HepG2 (cell line): ENCODE measurements at regions not wholly inside any gene's neighbourhood (a gene's known extent, or its start where the extent isn't known, plus 50 kb on each side); places are given as distances from the start of the nearest gene placed in this dataset.

Experiments
- ATAC-seq: fragments of 200-7000 bp; cut with Tn5 transposase; 3 replicates; pipeline ENCODE4 v1.9.1; 2020; ENCODE audit warnings: mild to moderate bottlenecking, moderate library complexity
- BruUV-seq: library from RNA; stranded (reverse); fragments of 400-500 nt; replicated peaks from 2 replicates; lab custom pipeline; 2021; lab: Mats Ljungman, UMichigan
- CTCF ChIA-PET: fragments of 300-600 bp; formaldehyde crosslinking; extraction: SDS; loops from one replicate; lab custom pipeline; 2021; ENCODE audit warnings: low total read pairs, inconsistent platforms, low intra/inter-chr PET ratio; lab: Yijun Ruan, JAX
- POLR2A ChIA-PET: fragments of 350-600 bp; sonication (Branson Sonifier 250); formaldehyde crosslinking; loops from one replicate; lab custom pipeline; 2020; ENCODE audit warnings: antibody characterized with exemption, inconsistent platforms; lab: Yijun Ruan, JAX
- DNase-seq: peaks from one replicate; pipeline ENCODE4 v3.0.0-alpha.2; 2015; ENCODE audit warnings: low spot score
- FAIRE-seq: peaks from 3 replicates; lab custom pipeline; 2011; peaks lifted over from hg19 to GRCh38; lab: Jason Lieb, UNC
- H2AFZ ChIP-seq: one replicate; pipeline ENCODE4 v1.6.1; 2011; ENCODE audit warnings: low read length, inconsistent platforms
- H3K27ac ChIP-seq: fragments of 300-600 bp; 3 replicates; pipeline ENCODE4 v1.8.0; 2011; ENCODE audit warnings: mixed run types, mild to moderate bottlenecking, mixed read lengths, low read length, inconsistent platforms; ENCODE audit not compliant: insufficient read depth; ENCODE audit errors: extremely low read length
- H3K27me3 ChIP-seq, 2 experiments: fragments of 200-600 bp in 1 of 2; 2 replicates in 1 of 2; 3 replicates in 1 of 2; pipeline versions ENCODE4 v1.6.0 to v1.8.0; 2011; ENCODE audit warnings: low read length in 2 of 2, mild to moderate bottlenecking in 2 of 2, moderate library complexity in 2 of 2, inconsistent platforms in 1 of 2; ENCODE audit not compliant: insufficient read depth in 2 of 2, control insufficient read depth in 1 of 2
- H3K36me3 ChIP-seq, 2 experiments: fragments of 200-600 bp in 1 of 2; replicated peaks in 1 of 2; 2 replicates in 1 of 2; 3 replicates in 1 of 2; pipeline versions ENCODE4 v1.5.1 to v1.8.0; 2011; ENCODE audit warnings: low read length in 2 of 2, inconsistent platforms in 1 of 2; ENCODE audit not compliant: insufficient read depth in 2 of 2, control insufficient read depth in 1 of 2
- H3K4me1 ChIP-seq: 2 replicates; pipeline ENCODE4 v1.5.1; 2012; ENCODE audit warnings: low read length, inconsistent platforms; ENCODE audit not compliant: insufficient read depth
- H3K4me2 ChIP-seq: 2 replicates; pipeline ENCODE4 v1.6.0; 2011; ENCODE audit warnings: low read depth, low read length, inconsistent platforms
- H3K4me3 ChIP-seq, 3 experiments: fragments of 200-600 bp in 1 of 3; sonication (generic), shearing (Covaris generic) in 1 of 3; replicated peaks in 1 of 3; 2 replicates each; pipeline ENCODE4 v1.5.1; 2011 to 2016; ENCODE audit warnings: low read length in 3 of 3, inconsistent platforms in 2 of 3, low read depth in 2 of 3, mild to moderate bottlenecking in 2 of 3, control low read depth in 1 of 3, mixed read lengths in 1 of 3; ENCODE audit not compliant: insufficient read depth in 1 of 3
- H3K79me2 ChIP-seq: one replicate; pipeline ENCODE4 v1.6.1; 2011; ENCODE audit warnings: low read length, inconsistent platforms; ENCODE audit not compliant: insufficient read depth
- H3K9ac ChIP-seq: 2 replicates; pipeline ENCODE4 v1.6.0; 2011; ENCODE audit warnings: mild to moderate bottlenecking, low read depth, low read length, inconsistent platforms; ENCODE audit not compliant: insufficient read depth
- H3K9me3 ChIP-seq: 2 replicates; pipeline ENCODE4 v1.5.1; 2012; ENCODE audit warnings: mild to moderate bottlenecking, low read length
- H4K20me1 ChIP-seq: 2 replicates; pipeline ENCODE4 v1.6.0; 2011; ENCODE audit warnings: inconsistent platforms, mild to moderate bottlenecking, low read length, moderate library complexity; ENCODE audit not compliant: insufficient read depth
- ATF2 ChIP-seq: sonication (generic); formaldehyde crosslinking; IDR thresholded peaks from 2 replicates; pipeline ENCODE4 v1.4.0; 2020; ENCODE audit warnings: missing genetic modification reagents
- FOXK2 ChIP-seq: fragments of 450-650 bp; IDR thresholded peaks from 2 replicates; pipeline ENCODE4 v1.6.1; 2016
- FUBP1 ChIP-seq: sonication (generic); formaldehyde crosslinking; IDR thresholded peaks from 2 replicates; pipeline ENCODE4 v1.5.1; 2020; ENCODE audit warnings: missing genetic modification reagents, mild to moderate bottlenecking, borderline replicate concordance
- HDAC6 ChIP-seq: fragments of 200-600 bp; sonication (generic); IDR thresholded peaks from 2 replicates; pipeline ENCODE4 v1.7.0; 2017; ENCODE audit warnings: mild to moderate bottlenecking, antibody characterized with exemption, low read length, low read depth
- KLF16 ChIP-seq, 2 experiments: sonication (generic) in 1 of 2; formaldehyde crosslinking in 1 of 2; IDR thresholded peaks; 2 replicates each; pipeline versions ENCODE4 v1.6.1 to v1.8.0; 2016 to 2023; ENCODE audit warnings: missing genetic modification reagents in 2 of 2, missing compliant biosample characterization in 1 of 2
- LRRFIP1 ChIP-seq: sonication (generic); formaldehyde crosslinking; conservative IDR thresholded peaks from 2 replicates; pipeline ENCODE4 v1.4.0; 2020; ENCODE audit warnings: missing genetic modification reagents
- TAF1 ChIP-seq: sonication (generic); formaldehyde crosslinking; IDR thresholded peaks from 2 replicates; pipeline ENCODE4 v1.4.0; 2020; ENCODE audit warnings: missing genetic modification reagents
- ZFP62 ChIP-seq: sonication (generic); formaldehyde crosslinking; IDR thresholded peaks from 2 replicates; pipeline ENCODE4 v1.4.0; 2020; ENCODE audit warnings: missing genetic modification reagents
- ZFX ChIP-seq: sonication (generic); formaldehyde crosslinking; IDR thresholded peaks from 2 replicates; pipeline ENCODE4 v1.4.0; 2020; ENCODE audit warnings: mild to moderate bottlenecking, low read depth, missing genetic modification reagents, moderate library complexity
- ZNF501 ChIP-seq: sonication (generic); formaldehyde crosslinking; IDR thresholded peaks from 2 replicates; pipeline ENCODE4 v1.5.1; 2020; ENCODE audit warnings: mild to moderate bottlenecking, moderate library complexity, missing genetic modification reagents
- ZNF691 ChIP-seq: sonication (generic); formaldehyde crosslinking; IDR thresholded peaks from 2 replicates; pipeline ENCODE4 v1.4.0; 2020; ENCODE audit warnings: missing genetic modification reagents, low read depth, mild to moderate bottlenecking, borderline replicate concordance
- ZNF749 ChIP-seq: sonication (generic); formaldehyde crosslinking; IDR thresholded peaks from 2 replicates; pipeline ENCODE4 v1.8.0; 2022; ENCODE audit warnings: mild to moderate bottlenecking, missing genetic modification reagents, moderate library complexity, borderline replicate concordance
- ZNF850 ChIP-seq: sonication (generic); formaldehyde crosslinking; conservative IDR thresholded peaks from 2 replicates; pipeline ENCODE4 v1.9.0; 2021; ENCODE audit warnings: mild to moderate bottlenecking, missing genetic modification reagents
- WGBS: methylation state at CpG from one replicate; pipeline ENCODE4 v1.1.6; 2017; ENCODE audit warnings: low lambda C conversion rate; 5-methylcytosine and 5-hydroxymethylcytosine counted together
- in situ Hi-C: cut with HindIII; loops from 2 replicates; pipeline ENCODE4 v1.10.0; 2017; ENCODE audit warnings: low pct_unique_long_range_greater_than_20kb; ENCODE audit not compliant: extremely low pct_ligation_motif_present
- intact Hi-C: fragments of 100-400 bp; cut with micrococcal nuclease; formaldehyde crosslinking; loops from one replicate; pipeline ENCODE4 v1.10.0; 2022; ENCODE audit not compliant: unreplicated experiment
- TF ChIP-seq, protein P1 (sequence below): sonication (generic); formaldehyde crosslinking; IDR thresholded peaks from 2 replicates; pipeline ENCODE4 v1.5.0; 2020; ENCODE audit warnings: missing genetic modification reagents

DNA sequence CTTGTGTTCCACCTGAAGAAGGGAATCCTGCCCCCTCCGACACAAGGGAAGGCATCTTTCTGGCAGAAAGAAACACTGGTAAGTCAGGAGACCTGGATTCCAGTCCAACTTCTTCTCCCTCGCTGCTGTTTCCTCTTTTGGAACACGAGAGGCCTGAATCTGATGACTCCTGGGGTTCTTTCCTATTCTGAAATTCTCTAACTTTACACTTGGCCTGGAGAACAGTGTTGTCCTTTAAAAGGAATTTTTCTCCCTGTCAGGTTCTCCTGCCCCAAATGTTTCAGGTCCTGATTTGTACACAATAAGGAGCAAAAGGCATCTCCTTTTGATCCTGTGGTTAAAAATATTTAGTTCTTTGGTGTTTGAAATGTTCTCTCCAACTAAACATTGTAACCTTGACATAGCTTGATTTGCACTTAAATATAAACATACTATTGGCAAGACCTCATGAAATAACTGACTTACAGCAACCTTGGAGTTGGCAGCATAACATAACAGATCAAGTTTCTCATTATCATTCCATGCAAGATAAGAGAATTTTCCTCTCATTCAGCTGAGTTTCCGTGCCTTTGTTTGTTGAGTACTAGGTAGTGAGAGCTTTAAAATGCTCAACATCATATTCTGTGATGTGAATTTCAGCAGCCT lies 244.8 kb downstream of the COG6 start:
- ChIA-PET POLR2A (no interaction called here), CTCF (no interaction called here)
- no peak for DNase-seq
- H2AFZ ChIP-seq: no peak overlapping the region
- WGBS: 13% methylated on average over 4 of the region's 4 CpGs
- TF ChIP-seq, protein P1, sequence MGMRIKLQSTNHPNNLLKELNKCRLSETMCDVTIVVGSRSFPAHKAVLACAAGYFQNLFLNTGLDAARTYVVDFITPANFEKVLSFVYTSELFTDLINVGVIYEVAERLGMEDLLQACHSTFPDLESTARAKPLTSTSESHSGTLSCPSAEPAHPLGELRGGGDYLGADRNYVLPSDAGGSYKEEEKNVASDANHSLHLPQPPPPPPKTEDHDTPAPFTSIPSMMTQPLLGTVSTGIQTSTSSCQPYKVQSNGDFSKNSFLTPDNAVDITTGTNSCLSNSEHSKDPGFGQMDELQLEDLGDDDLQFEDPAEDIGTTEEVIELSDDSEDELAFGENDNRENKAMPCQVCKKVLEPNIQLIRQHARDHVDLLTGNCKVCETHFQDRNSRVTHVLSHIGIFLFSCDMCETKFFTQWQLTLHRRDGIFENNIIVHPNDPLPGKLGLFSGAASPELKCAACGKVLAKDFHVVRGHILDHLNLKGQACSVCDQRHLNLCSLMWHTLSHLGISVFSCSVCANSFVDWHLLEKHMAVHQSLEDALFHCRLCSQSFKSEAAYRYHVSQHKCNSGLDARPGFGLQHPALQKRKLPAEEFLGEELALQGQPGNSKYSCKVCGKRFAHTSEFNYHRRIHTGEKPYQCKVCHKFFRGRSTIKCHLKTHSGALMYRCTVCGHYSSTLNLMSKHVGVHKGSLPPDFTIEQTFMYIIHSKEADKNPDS (CRISPR knock-in tag): no peak
- TF ChIP-seq TAF1 (no peak), ZNF850 (CRISPR knock-in tag) (no peak), ZFX (CRISPR knock-in tag) (no peak), ZNF501 (CRISPR knock-in tag) (no peak), KLF16 (CRISPR knock-in tag; IDR thresholded peaks at IDR 0.05) (no peak), ZFP62 (CRISPR knock-in tag) (no peak), ATF2 (CRISPR knock-in tag) (no peak), FUBP1 (CRISPR knock-in tag) (no peak), ZNF749 (CRISPR knock-in tag) (no peak), HDAC6 (no peak), ZNF691 (CRISPR knock-in tag) (no peak), LRRFIP1 (CRISPR knock-in tag) (no peak), FOXK2 (no peak)
- no peaks in the 10 kb centered on the region for H3K36me3 ChIP-seq
- ATAC-seq: no peak
- FAIRE-seq: no peak
- H4K20me1 ChIP-seq: no peaks in the 10 kb centered on the region
- intact Hi-C loops (no loop called here), in situ Hi-C loops (no loop called here)
- H3K4me3 ChIP-seq: no peak overlapping the region
- no peaks in the 10 kb centered on the region for H3K9me3 ChIP-seq
- no peaks in the 10 kb centered on the region for H3K4me1 ChIP-seq
- H3K9ac ChIP-seq: no peak overlapping the region
- no peak overlapping the region for H3K4me2 ChIP-seq
- BruUV-seq: no TSS peak
- H3K27me3 ChIP-seq: no peaks in the 10 kb centered on the region
- H3K79me2 ChIP-seq: no peaks in the 10 kb centered on the region
- no peak overlapping the region for H3K27ac ChIP-seq
